Activated CD8-positive, alpha-beta memory T cell treated with anti-CD3 and anti-CD28 coated beads for 36 hours (primary cell): ENCODE measurements at regions not wholly inside any gene's neighbourhood (a gene's known extent, or its start where the extent isn't known, plus 50 kb on each side); places are given as distances from the start of the nearest gene placed in this dataset.
"Not testable (repeated sequence)": the region's sequence is repeated elsewhere in the genome, so short reads cannot be mapped to it uniquely, and the experiment has no call there.

ENCODE experiments used
- CTCF ChIA-PET: fragments of 350-600 bp; sonication (Branson Sonifier 250); formaldehyde crosslinking; loops from one replicate; lab custom pipeline; 2021; ENCODE audit warnings: antibody characterized with exemption; lab: Charles Lee
- POLR2A ChIA-PET: fragments of 350-600 bp; sonication (Branson Sonifier 250); formaldehyde crosslinking; loops from one replicate; lab custom pipeline; 2021; ENCODE audit warnings: antibody characterized with exemption; lab: Charles Lee

- CTCF ChIA-PET: no interaction called here
- POLR2A ChIA-PET: no interaction called here
Measured at GRCh38 chr5:116961021-116961420, 386.4 kb upstream of the SEMA6A start.

- CTCF ChIA-PET: no interaction called here
- POLR2A ChIA-PET: no interaction called here
Measured at GRCh38 chr5:116959843-116960242, 385.2 kb upstream of the SEMA6A start.

GRCh38 chr5:116953251-116953930 lies 378.8 kb upstream of the SEMA6A start:
- ChIA-PET POLR2A (no interaction called here), CTCF (no interaction called here)

- ChIA-PET POLR2A (no interaction called here), CTCF (no interaction called here)
Measured at GRCh38 chr5:116951219-116951618, 376.6 kb upstream of the SEMA6A start.

GRCh38 chr5:116947691-116948528 lies 373.3 kb upstream of the SEMA6A start:
- POLR2A ChIA-PET: no interaction called here
- CTCF ChIA-PET: no interaction called here

- CTCF ChIA-PET, POLR2A ChIA-PET: not testable (repeated sequence)
Measured at GRCh38 chr5:116945613-116946382, 371.2 kb upstream of the SEMA6A start.

- POLR2A ChIA-PET: no interaction called here
- CTCF ChIA-PET: no interaction called here
Measured at GRCh38 chr5:116944183-116944582, 369.6 kb upstream of the SEMA6A start.

GRCh38 chr5:116942622-116943021 lies 368.0 kb upstream of the SEMA6A start:
- CTCF ChIA-PET: no interaction called here
- POLR2A ChIA-PET: no interaction called here

- ChIA-PET POLR2A (no interaction called here), CTCF (no interaction called here)
Measured at GRCh38 chr5:116939641-116940040, 365.0 kb upstream of the SEMA6A start.

GRCh38 chr5:116938488-116938887 lies 363.9 kb upstream of the SEMA6A start:
- POLR2A ChIA-PET: no interaction called here
- CTCF ChIA-PET: no interaction called here

- POLR2A ChIA-PET: no interaction called here
- CTCF ChIA-PET: no interaction called here
Measured at GRCh38 chr5:116935561-116936162, 361.0 kb upstream of the SEMA6A start.

GRCh38 chr5:116930616-116931015 lies 356.0 kb upstream of the SEMA6A start:
- POLR2A ChIA-PET: no interaction called here
- CTCF ChIA-PET: no interaction called here

- CTCF ChIA-PET: no interaction called here
- POLR2A ChIA-PET: no interaction called here
Measured at GRCh38 chr5:116923344-116923743, 348.7 kb upstream of the SEMA6A start.

- ChIA-PET POLR2A (no interaction called here), CTCF (no interaction called here)
Measured at GRCh38 chr5:116922532-116922931, 347.9 kb upstream of the SEMA6A start.

- POLR2A ChIA-PET: no interaction called here
- CTCF ChIA-PET: no interaction called here
Measured at GRCh38 chr5:116914869-116915504, 340.4 kb upstream of the SEMA6A start.

GRCh38 chr5:116912221-116912620 lies 337.6 kb upstream of the SEMA6A start:
- ChIA-PET CTCF (no interaction called here), POLR2A (no interaction called here)

- ChIA-PET CTCF (no interaction called here), POLR2A (no interaction called here)
Measured at GRCh38 chr5:116911074-116911473, 336.5 kb upstream of the SEMA6A start.

GRCh38 chr5:116908537-116908936 lies 333.9 kb upstream of the SEMA6A start:
- CTCF ChIA-PET: no interaction called here
- POLR2A ChIA-PET: no interaction called here

- ChIA-PET POLR2A (no interaction called here), CTCF (no interaction called here)
Measured at GRCh38 chr5:116905885-116906284, 331.3 kb upstream of the SEMA6A start.

- ChIA-PET POLR2A (no interaction called here), CTCF (no interaction called here)
Measured at GRCh38 chr5:116900793-116901192, 326.2 kb upstream of the SEMA6A start.
